HCT116 (cell line): ENCODE measurements at regions not wholly inside any gene's neighbourhood (a gene's known extent, or its start where the extent isn't known, plus 50 kb on each side); places are given as distances from the start of the nearest gene placed in this dataset.

ENCODE experiments used
- ATAC-seq: fragments of 200-7000 bp; cut with Tn5 transposase; 2 replicates; pipeline ENCODE4 v1.9.1; 2020; ENCODE audit warnings: mild to moderate bottlenecking, moderate library complexity
- BruUV-seq: library from RNA; stranded (reverse); fragments of 400-500 nt; replicated peaks from 2 replicates; lab custom pipeline; 2021; lab: Mats Ljungman, UMichigan
- CTCF ChIA-PET: fragments of 300-600 bp; sonication (Branson Sonifier 250); formaldehyde crosslinking; loops from one replicate; lab custom pipeline; 2021; ENCODE audit warnings: antibody characterized with exemption; lab: Charles Lee
- POLR2A ChIA-PET: fragments of 300-600, 350-600 bp; sonication (Branson Sonifier 250); formaldehyde crosslinking; loops from one replicate; lab custom pipeline; 2021; ENCODE audit warnings: antibody characterized with exemption; lab: Charles Lee
- RAD21 ChIA-PET, 2 experiments: fragments of 300-600 bp; sonication (Branson Sonifier 250); formaldehyde crosslinking; loops; one replicate each; lab custom pipeline; 2023; ENCODE audit warnings: low total read pairs in 2 of 2; ENCODE audit not compliant: uncharacterized antibody in 2 of 2, unreplicated experiment in 2 of 2, low non-redundant PET in 1 of 2; lab: Charles Lee
- DNase-seq: peaks from one replicate; pipeline ENCODE4 v3.0.0-alpha.2; 2010; ENCODE audit warnings: low read depth, low spot score
- H2AFZ ChIP-seq: fragments of 200-600 bp; shearing (Covaris generic), sonication (generic); 2 replicates; pipeline ENCODE4 v1.6.1; 2017; ENCODE audit warnings: low read depth, mixed run types, mixed read lengths, antibody characterized with exemption, low read length; ENCODE audit not compliant: poor library complexity, severe bottlenecking
- H3K27ac ChIP-seq: 2 replicates; pipeline ENCODE4 v1.5.1; 2012; ENCODE audit warnings: low read depth, low read length
- H3K27me3 ChIP-seq: fragments of 200-600 bp; sonication (generic); 2 replicates; pipeline ENCODE4 v1.6.1; 2016; ENCODE audit warnings: mixed run types, low read length, mixed read lengths; ENCODE audit not compliant: insufficient read depth
- H3K36me3 ChIP-seq, 2 experiments: fragments of 200-500 bp in 1 of 2; fragments of 200-600 bp in 1 of 2; sonication (Bioruptor generic) in 1 of 2; sonication (generic) in 1 of 2; 2 replicates each; pipeline versions ENCODE4 v1.5.1 to v1.6.1; 2014 to 2016; ENCODE audit warnings: low read length in 2 of 2, inconsistent platforms in 1 of 2, mixed read lengths in 1 of 2, mixed run types in 1 of 2; ENCODE audit not compliant: insufficient read depth in 2 of 2, control insufficient read depth in 1 of 2
- H3K4me1 ChIP-seq, 2 experiments: fragments of 200-600 bp in 1 of 2; sonication (generic) in 1 of 2; 2 replicates each; pipeline versions ENCODE4 v1.5.1 to v1.6.1; 2012 to 2017; ENCODE audit warnings: low read length in 2 of 2, inconsistent platforms in 1 of 2, mild to moderate bottlenecking in 1 of 2, mixed read lengths in 1 of 2, mixed run types in 1 of 2, moderate library complexity in 1 of 2; ENCODE audit not compliant: insufficient read depth in 2 of 2, control insufficient read depth in 1 of 2
- H3K4me2 ChIP-seq: fragments of 200-600 bp; sonication (generic); 2 replicates; pipeline ENCODE4 v1.6.1; 2017; ENCODE audit warnings: mixed run types, low read length, mixed read lengths
- H3K4me3 ChIP-seq, 2 experiments: fragments of 200-600 bp in 1 of 2; sonication (generic) in 1 of 2; replicated peaks in 1 of 2; 2 replicates each; pipeline ENCODE4 v1.5.1; 2011 to 2016; ENCODE audit warnings: low read length in 2 of 2, control low read depth in 1 of 2, low read depth in 1 of 2, mild to moderate bottlenecking in 1 of 2, mixed read lengths in 1 of 2, mixed run types in 1 of 2
- H3K79me2 ChIP-seq: fragments of 200-600 bp; sonication (generic); 2 replicates; pipeline ENCODE4 v1.6.1; 2017; ENCODE audit warnings: mild to moderate bottlenecking, mixed run types, low read length, moderate library complexity, mixed read lengths; ENCODE audit not compliant: insufficient read depth
- H3K9ac ChIP-seq: fragments of 200-600 bp; sonication (generic); 2 replicates; pipeline ENCODE4 v1.6.1; 2016; ENCODE audit warnings: low read length, mixed read lengths
- H3K9me2 ChIP-seq: fragments of 200-600 bp; sonication (generic), shearing (Covaris generic); 2 replicates; pipeline ENCODE4 v1.6.1; 2017; ENCODE audit warnings: mixed run types, mild to moderate bottlenecking, moderate library complexity; ENCODE audit not compliant: insufficient read depth
- H3K9me3 ChIP-seq, 2 experiments: fragments of 200-500 bp in 1 of 2; fragments of 200-600 bp in 1 of 2; sonication (Bioruptor generic) in 1 of 2; sonication (generic) in 1 of 2; 2 replicates each; pipeline ENCODE4 v1.6.1; 2014 to 2017; ENCODE audit warnings: low read length in 2 of 2, mixed read lengths in 2 of 2, inconsistent platforms in 1 of 2, low read depth in 1 of 2, mild to moderate bottlenecking in 1 of 2, mixed run types in 1 of 2, moderate library complexity in 1 of 2; ENCODE audit not compliant: control insufficient read depth in 1 of 2, insufficient read depth in 1 of 2
- H4K20me1 ChIP-seq: fragments of 200-600 bp; sonication (generic), shearing (Covaris generic); 2 replicates; pipeline ENCODE4 v1.6.1; 2017; ENCODE audit warnings: mixed run types, mild to moderate bottlenecking, moderate library complexity; ENCODE audit not compliant: insufficient read depth
- CEBPB ChIP-seq: IDR thresholded peaks from 2 replicates; pipeline ENCODE4 v1.6.1; 2012; ENCODE audit warnings: low read depth
- EGR1 ChIP-seq: IDR thresholded peaks from 2 replicates; pipeline ENCODE4 v1.6.1; 2012; ENCODE audit warnings: low read depth
- ELF1 ChIP-seq: IDR thresholded peaks from 2 replicates; pipeline ENCODE4 v1.6.1; 2012; ENCODE audit warnings: low read depth, borderline replicate concordance
- EZH2 ChIP-seq: fragments of 200-600 bp; sonication (generic); IDR thresholded peaks from 2 replicates; pipeline ENCODE4 v1.6.1; 2017; ENCODE audit warnings: antibody characterized with exemption, mixed run types
- EZH2phosphoT487 ChIP-seq: fragments of 200-600 bp; IDR thresholded peaks from 2 replicates; pipeline ENCODE4 v1.6.1; 2018; ENCODE audit warnings: antibody characterized with exemption, borderline replicate concordance
- JUND ChIP-seq: IDR thresholded peaks from 2 replicates; pipeline ENCODE4 v1.6.1; 2012
- POLR2A ChIP-seq: IDR thresholded peaks from 2 replicates; pipeline ENCODE4 v1.7.0; 2011; ENCODE audit warnings: borderline replicate concordance; ENCODE audit not compliant: insufficient read depth, insufficient read length; ENCODE audit errors: extremely low read depth
- RAD21 ChIP-seq: IDR thresholded peaks from 2 replicates; pipeline ENCODE4 v1.6.1; 2012; ENCODE audit warnings: low read depth, mild to moderate bottlenecking
- SP1 ChIP-seq: IDR thresholded peaks from 2 replicates; pipeline ENCODE4 v1.6.1; 2012; ENCODE audit warnings: low read depth
- SRF ChIP-seq: IDR thresholded peaks from 2 replicates; pipeline ENCODE4 v1.6.1; 2012; ENCODE audit warnings: low read depth
- TCF7L2 ChIP-seq: IDR thresholded peaks from 2 replicates; pipeline ENCODE4 v1.7.0; 2011; ENCODE audit warnings: borderline replicate concordance, inconsistent platforms; ENCODE audit not compliant: insufficient read depth, insufficient read length; ENCODE audit errors: extremely low read depth
- ZFX ChIP-seq: fragments of 450-650 bp; IDR thresholded peaks from 2 replicates; pipeline ENCODE4 v1.6.1; 2017
- ZNF274 ChIP-seq: fragments of 200-500 bp; sonication (Bioruptor generic); IDR thresholded peaks from 2 replicates; pipeline ENCODE4 v1.6.1; 2014; ENCODE audit warnings: mild to moderate bottlenecking, low read depth, low read length, inconsistent platforms
- intact Hi-C: fragments of 100-400 bp; cut with micrococcal nuclease; formaldehyde crosslinking; loops from 2 replicates; pipeline ENCODE4 v1.10.0; 2022
- TF ChIP-seq, protein P1 (sequence below), 3 experiments: fragments of 200-600 bp in 1 of 3; sonication (generic) in 1 of 3; IDR thresholded peaks in 2 of 3; conservative IDR thresholded peaks in 1 of 3; 2 replicates each; pipeline ENCODE4 v1.5.1; 2012 to 2017; ENCODE audit warnings: low read depth in 2 of 3, low read length in 2 of 3, antibody characterized with exemption in 1 of 3, borderline replicate concordance in 1 of 3, control low read depth in 1 of 3, mild to moderate bottlenecking in 1 of 3, mixed read lengths in 1 of 3, mixed run types in 1 of 3, moderate library complexity in 1 of 3; ENCODE audit not compliant: insufficient read depth in 1 of 3
- TF ChIP-seq, protein P2 (sequence below): IDR thresholded peaks from 2 replicates; pipeline ENCODE4 v1.6.1; 2012; ENCODE audit warnings: low read depth
- TF ChIP-seq, protein P3 (sequence below): IDR thresholded peaks from 2 replicates; pipeline ENCODE4 v1.6.1; 2012
- TF ChIP-seq, protein P4 (sequence below): IDR thresholded peaks from 2 replicates; pipeline ENCODE4 v1.6.1; 2012

DNA sequence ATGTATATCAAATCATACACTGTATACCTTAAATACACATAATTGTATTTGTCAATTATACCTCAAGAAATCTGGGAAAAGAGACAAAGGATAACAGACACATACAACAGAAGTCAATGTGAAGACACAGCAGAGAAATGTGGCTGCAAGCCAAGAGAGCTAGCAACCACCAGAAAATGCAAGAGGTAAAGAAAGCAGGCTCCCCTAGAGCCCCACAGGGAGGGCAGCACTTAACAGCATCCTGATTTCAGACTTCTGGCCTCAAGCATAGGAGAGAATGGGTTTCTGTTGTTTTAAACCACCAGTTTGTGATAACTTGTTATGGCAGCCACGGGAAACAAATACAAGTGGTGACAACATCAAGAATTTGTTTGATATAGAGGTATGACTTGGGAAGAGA, 1197.2 kb downstream of the SORCS1 start (continued):
- no peak for TF ChIP-seq TCF7L2
- TF ChIP-seq, protein P1, sequence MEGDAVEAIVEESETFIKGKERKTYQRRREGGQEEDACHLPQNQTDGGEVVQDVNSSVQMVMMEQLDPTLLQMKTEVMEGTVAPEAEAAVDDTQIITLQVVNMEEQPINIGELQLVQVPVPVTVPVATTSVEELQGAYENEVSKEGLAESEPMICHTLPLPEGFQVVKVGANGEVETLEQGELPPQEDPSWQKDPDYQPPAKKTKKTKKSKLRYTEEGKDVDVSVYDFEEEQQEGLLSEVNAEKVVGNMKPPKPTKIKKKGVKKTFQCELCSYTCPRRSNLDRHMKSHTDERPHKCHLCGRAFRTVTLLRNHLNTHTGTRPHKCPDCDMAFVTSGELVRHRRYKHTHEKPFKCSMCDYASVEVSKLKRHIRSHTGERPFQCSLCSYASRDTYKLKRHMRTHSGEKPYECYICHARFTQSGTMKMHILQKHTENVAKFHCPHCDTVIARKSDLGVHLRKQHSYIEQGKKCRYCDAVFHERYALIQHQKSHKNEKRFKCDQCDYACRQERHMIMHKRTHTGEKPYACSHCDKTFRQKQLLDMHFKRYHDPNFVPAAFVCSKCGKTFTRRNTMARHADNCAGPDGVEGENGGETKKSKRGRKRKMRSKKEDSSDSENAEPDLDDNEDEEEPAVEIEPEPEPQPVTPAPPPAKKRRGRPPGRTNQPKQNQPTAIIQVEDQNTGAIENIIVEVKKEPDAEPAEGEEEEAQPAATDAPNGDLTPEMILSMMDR (IDR thresholded peaks at IDR 0.05 in 2 of 3, conservative IDR thresholded peaks at IDR 0.05 in 1 of 3; ENCODE audit: borderline replicate concordance in 1 of 3, insufficient read depth in 1 of 3, low read depth in 2 of 3, low read length in 2 of 3): no peak

DNA sequence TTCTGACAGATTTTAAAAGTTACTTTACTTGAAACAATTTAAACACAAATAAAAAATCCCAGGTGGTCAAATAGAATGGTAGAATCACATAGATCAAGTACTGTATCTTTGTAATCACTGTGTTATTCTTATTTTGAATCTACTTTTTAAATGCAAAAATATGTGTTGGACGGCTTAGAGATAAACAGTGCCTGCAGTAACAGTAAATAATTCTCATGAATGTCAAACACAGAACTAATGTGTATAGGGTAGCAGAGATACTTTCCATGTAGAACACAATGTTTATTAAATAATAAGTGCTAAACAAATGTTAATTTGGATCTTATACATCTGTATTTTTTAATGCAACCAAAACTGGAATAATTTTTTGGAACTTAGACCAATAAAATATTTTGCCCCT, 1199.4 kb downstream of the SORCS1 start:
- Histone ChIP-seq H2AFZ (no peak overlapping the region), H3K27ac (no peak overlapping the region), H3K79me2 (no peaks in the 10 kb centered on the region), H3K36me3 (no peaks in the 10 kb centered on the region), H3K9me3 (peaks cover 12 to 23% of the 10 kb centered on the region in 2 experiments; a peak in 3 of 4 replicates), H3K27me3 (no peaks in the 10 kb centered on the region), H3K9me2 (no peaks in the 10 kb centered on the region), H3K4me2 (no peak overlapping the region), H3K9ac (no peak overlapping the region), H4K20me1 (no peaks in the 10 kb centered on the region), H3K4me1 (no peaks in the 10 kb centered on the region), H3K4me3 (no peak overlapping the region)
- no peak for DNase-seq
- ChIA-PET RAD21 (no interaction called here), CTCF (no interaction called here), POLR2A (no interaction called here)
- BruUV-seq: no TSS peak
- TF ChIP-seq EZH2phosphoT487 (no peak), ZFX (no peak), SRF (no peak), EZH2 (no peak), CEBPB (no peak), POLR2A (no peak), EGR1 (no peak), TCF7L2 (no peak), RAD21 (no peak), ZNF274 (no peak), JUND (no peak), SP1 (no peak), ELF1 (no peak)
- TF ChIP-seq, protein P2, sequence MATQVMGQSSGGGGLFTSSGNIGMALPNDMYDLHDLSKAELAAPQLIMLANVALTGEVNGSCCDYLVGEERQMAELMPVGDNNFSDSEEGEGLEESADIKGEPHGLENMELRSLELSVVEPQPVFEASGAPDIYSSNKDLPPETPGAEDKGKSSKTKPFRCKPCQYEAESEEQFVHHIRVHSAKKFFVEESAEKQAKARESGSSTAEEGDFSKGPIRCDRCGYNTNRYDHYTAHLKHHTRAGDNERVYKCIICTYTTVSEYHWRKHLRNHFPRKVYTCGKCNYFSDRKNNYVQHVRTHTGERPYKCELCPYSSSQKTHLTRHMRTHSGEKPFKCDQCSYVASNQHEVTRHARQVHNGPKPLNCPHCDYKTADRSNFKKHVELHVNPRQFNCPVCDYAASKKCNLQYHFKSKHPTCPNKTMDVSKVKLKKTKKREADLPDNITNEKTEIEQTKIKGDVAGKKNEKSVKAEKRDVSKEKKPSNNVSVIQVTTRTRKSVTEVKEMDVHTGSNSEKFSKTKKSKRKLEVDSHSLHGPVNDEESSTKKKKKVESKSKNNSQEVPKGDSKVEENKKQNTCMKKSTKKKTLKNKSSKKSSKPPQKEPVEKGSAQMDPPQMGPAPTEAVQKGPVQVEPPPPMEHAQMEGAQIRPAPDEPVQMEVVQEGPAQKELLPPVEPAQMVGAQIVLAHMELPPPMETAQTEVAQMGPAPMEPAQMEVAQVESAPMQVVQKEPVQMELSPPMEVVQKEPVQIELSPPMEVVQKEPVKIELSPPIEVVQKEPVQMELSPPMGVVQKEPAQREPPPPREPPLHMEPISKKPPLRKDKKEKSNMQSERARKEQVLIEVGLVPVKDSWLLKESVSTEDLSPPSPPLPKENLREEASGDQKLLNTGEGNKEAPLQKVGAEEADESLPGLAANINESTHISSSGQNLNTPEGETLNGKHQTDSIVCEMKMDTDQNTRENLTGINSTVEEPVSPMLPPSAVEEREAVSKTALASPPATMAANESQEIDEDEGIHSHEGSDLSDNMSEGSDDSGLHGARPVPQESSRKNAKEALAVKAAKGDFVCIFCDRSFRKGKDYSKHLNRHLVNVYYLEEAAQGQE: no peak
- TF ChIP-seq, protein P3, sequence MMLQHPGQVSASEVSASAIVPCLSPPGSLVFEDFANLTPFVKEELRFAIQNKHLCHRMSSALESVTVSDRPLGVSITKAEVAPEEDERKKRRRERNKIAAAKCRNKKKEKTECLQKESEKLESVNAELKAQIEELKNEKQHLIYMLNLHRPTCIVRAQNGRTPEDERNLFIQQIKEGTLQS: no peak
- TF ChIP-seq, protein P4, sequence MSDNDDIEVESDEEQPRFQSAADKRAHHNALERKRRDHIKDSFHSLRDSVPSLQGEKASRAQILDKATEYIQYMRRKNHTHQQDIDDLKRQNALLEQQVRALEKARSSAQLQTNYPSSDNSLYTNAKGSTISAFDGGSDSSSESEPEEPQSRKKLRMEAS: no peak
- TF ChIP-seq, protein P1 (IDR thresholded peaks at IDR 0.05 in 2 of 3, conservative IDR thresholded peaks at IDR 0.05 in 1 of 3; ENCODE audit: borderline replicate concordance in 1 of 3, insufficient read depth in 1 of 3, low read depth in 2 of 3, low read length in 2 of 3): no peak
- ATAC-seq: no peak
- intact Hi-C loops: no loop called here
